Colon (tissue), 2 donors: ENCODE measurements at regions not wholly inside any gene's neighbourhood (a gene's known extent, or its start where the extent isn't known, plus 50 kb on each side); places are given as distances from the start of the nearest gene placed in this dataset.

Experiments used
- FAIRE-seq: peaks from 2 replicates; lab custom pipeline; 2012; peaks lifted over from hg19 to GRCh38; lab: Jason Lieb, UNC
- donor health status: control.
- donor health status: control.

DNA sequence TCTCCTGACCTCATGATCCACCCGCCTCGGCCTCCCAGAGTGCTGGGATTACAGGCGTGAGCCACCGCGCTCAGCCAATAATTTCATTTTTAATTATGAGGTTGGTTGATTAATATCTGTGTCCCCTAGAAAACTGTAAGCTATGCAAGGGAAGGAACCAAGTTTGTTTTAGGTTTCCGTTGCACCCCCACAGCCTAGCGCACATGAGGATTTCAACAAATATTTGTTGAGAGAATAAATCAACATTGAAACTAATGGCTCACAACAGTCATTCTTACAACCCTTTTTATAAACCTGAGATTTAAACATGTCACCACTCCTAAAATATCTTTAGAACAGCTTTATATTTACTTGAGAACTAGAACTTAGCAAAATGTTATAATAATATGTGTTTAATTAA, 114.0 kb upstream of the CARMIL1 start:
- FAIRE-seq, result no peak

DNA sequence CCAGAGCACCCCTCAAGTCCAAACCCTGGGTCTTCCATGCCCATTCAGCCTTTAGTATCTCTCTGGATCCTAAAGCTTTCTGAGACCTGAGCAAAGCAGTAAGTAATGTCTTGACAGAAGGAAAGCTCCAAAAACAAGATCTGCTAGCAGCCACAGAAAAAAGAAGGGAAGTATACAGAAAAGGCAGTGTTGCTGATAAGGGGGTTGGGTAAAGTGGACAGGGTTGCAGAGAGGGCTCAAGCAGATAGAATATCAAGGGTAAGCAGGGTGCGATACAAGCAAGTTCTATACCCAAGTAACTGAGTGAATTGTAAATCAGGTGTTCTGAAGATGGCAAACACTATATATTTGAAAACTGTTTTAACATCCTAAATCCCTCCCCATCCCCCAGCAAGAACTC, 113.4 kb upstream of the CARMIL1 start:
- FAIRE-seq, result no peak

DNA sequence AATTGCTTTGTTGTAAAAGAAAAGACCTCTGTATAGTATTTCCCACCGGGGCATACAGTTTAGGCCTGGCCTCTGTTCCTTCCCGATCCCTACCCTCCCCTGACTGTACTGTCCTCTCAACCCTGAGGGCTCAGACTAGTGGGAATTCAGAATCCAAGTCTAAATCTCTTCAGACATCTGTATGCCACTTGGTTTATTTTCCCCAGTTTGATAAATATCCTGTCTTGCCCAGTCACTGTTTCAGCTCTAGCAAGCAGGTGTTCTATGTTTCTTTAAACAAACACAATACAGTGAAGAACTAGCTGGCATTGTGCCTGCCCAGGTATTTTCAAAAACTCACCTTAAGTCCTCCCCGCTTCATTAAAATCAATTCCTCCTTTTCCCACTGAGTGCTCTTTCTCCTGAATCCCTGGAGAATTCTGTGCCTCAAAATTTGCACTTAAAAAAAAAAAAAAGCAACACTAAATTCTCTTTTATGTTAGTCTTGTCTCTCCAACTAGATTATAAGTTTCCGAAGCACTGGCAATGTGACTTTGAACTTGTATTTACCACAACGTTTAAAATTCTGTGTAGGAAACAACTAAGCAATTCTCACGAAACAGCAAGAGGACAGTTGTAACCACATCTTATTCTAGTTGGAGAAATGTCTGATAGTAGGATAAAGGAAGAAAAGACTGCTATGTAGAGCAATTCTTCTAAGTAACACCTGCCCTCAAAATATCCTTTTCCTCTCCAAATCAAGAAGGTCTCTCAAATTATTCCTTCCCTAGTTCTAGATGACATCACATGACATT, 112.0 kb upstream of the CARMIL1 start:
- FAIRE-seq, result no peak

DNA sequence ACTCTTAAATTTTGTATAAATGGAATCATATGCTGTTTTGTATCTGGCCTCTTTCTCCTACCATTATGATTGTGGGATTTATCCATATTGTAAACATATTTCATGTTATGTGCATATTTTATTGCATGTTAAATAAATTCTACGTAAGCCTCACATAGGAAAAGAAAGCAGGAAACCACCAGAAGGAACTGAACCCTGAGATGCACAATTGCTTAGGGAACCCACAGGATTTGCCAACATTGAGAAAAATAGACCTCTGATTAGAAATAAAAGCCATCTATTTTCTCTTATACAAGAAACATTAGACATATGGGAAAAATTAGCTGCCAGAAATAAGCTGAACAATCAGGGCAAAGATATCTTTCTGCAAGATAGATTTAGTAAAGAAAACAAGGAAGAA, 111.2 kb upstream of the CARMIL1 start:
- no peak for FAIRE-seq

DNA sequence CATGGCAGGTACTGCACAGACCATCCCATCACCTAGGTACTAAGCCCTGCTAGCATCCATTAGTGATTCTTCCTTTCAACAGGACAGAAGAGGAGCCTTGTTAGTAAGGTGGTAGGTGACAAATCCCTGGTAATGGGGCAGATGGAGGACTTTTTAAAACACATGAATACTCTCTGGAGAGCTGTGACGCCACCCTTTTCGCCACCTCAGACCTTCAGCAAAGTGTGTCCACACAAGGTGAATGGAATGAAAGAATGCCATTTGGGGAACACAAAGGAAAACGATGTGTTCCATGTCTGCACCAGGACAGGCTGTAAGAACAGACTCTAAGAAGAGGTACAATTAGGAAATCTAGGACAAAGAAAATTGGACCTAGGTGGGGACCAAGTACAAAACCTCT, 110.5 kb upstream of the CARMIL1 start:
- FAIRE-seq, result no peak

DNA sequence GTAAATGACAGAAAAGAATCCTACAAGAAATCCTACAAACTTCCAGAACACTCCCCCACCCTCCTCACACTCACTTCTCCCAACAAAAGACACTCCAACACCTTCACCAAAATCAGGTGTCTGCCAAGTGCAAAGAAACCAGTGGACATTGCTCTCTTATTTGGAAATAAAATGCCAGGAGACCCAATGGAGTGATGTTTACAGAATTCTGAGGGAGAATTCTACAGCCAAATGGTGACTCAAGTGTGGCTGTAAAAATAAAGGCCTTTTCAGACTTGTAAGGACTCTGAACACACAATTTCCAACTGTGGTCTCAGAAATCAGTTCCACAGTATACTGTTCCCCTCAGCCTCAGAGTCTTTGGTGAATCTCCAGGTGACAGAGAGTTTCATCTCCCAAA, 109.6 kb upstream of the CARMIL1 start:
- FAIRE-seq, result no peak

DNA sequence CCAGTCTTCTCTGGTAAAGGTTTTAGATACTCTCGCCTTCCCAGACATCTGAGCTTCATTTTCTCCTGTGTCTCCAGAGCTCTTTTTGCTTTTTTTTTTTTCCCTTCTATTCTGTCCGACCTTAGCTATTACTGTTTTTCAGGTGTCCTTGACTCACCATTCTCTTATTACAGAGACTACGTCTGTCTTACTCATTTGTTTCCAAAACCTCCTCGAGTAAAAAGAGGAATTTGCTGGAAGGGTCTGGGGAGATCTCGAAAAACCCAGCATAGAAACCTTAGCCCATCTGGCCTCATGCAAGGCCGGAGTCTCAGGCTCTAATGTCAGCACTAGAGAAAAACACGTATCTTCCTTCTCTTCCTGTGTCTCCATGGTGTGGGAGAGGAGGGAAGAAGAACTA, 109.2 kb upstream of the CARMIL1 start:
- no peak for FAIRE-seq

DNA sequence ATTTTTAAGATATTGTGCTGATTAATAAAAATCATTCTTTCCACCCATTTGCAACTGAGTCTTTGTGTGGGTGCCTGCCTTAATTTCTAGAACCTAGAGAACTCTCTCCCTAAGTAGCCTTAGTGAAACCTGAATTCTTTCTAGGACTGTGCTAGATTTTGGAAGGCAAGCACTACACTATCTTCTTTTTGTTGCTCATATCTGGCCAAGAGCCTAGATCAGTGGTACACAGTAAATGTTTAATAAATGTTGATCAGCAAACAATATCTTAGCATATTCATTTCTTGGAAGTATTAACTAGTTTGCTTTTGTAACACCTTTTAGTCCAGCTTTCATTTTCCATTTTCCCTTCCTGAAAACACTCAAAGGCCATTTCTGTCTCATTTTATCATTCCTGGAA, 108.5 kb upstream of the CARMIL1 start:
- FAIRE-seq, result no peak

DNA sequence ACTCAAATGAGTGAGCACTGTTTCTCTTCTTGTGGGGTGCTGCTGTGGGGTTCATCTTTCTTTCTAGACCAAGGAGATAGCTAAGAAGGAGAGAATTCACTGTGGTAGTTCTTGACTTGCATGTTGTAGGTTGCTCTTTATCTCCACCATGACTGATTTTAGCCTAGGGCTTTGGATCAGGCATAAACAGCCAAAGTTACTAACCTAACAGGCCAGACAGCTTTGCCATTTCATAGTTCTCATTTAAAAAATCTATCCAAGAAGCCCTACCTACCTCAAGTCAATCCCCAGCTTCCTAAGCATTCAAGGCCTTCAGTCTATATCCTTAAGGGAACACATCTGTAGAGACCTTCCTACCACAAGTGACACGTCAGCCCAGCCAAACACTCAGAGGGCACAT, 107.9 kb upstream of the CARMIL1 start:
- no peak for FAIRE-seq

DNA sequence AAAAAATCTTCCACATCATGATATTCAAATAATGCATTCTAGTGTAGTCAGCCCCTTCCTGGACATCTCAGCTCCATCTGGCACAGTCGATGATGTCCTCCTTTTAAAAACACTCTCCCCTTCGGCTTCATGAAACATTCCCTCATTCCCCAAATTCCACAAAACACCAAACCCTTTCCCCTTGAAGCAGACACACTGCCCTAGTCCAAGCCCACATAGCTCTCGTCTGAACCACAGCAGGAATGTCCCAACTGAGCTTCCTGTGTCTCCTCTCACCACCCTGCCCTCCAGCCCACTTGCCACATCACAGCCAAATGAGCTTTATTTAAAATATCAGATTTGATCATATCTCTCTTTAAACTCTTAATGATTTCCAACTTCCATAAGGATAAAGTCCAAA, 106.4 kb upstream of the CARMIL1 start:
- FAIRE-seq, result no peak

DNA sequence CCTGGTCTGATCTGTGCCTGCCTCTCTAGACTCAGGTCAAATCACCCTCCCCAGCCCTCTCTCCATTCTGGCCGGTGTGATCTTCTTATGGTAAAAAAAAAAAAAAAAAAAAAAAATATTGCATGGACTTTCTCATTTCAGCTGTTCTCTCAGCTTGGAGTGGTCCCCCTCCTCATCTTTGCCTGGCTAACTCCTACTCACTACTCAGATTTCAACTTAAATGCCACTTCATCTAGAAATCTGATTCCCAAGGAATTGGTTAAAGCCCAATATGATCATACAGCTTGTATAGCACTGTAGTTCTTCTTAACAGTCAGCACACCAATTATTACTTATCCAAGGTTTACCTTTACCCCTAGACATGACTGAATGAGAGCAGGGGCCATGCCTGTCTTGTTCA, 105.9 kb upstream of the CARMIL1 start:
- FAIRE-seq, result no peak

DNA sequence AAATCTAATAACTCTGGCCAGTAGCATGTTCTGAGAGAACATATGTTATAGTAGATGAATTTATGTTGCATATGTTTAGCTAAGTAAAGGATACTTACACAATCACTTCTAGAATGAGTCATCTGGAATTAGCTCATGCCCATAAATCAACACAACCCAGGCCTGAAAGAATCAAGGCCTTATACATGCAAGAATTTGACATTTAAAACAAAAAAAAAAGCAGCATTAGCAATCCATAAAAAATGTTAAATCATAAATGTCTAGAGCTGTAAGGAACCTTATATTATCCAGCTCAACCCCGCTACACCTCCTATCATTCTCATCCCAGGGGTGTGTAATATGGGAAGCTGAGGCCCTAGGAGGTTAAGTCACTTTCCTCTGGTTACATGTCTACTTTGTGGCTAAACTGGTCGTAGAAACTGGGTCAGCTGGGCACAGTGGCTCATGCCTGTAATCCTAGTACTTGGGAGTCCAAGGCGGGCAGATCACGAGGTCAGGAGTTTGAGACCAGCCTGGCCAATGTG, 105.2 kb upstream of the CARMIL1 start:
- FAIRE-seq, result no peak

DNA sequence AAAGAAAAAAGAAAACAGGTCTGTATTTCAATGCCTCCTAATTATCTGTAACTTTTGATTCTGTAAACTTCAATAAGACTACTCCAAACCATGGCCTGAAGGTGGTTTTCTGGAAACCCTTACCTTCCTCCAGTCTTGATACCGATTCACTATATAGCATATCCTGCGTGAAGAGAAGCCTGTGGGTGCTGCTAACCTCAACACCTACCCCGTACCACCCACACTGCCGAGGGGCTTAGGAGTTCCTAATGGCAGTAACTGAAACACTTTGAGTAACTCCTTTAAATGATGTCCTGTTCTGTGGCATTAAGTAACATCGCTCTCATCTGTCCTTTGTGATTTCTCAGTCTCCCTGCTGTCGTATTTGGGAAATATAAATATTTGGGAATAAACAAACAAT, 104.5 kb upstream of the CARMIL1 start:
- FAIRE-seq, result no peak

DNA sequence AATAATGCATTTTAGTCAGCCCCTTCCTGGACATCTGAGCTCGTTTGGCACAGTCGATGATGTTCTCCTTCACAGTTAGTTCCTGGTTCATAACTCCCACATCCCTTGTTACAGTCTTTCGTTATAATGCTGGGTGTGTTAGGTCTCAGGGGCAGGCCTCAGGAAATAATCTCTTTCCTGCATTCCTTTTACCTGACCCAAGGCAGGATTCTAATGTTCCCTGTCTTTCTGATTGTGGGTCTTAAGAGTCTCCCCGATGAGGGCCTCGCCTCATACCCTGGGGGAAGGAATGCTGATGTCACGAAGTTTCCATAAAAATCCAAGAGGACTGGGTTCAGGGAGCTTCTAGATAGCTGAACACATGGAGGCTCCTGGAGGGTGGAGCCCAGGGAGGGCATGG, 104.0 kb upstream of the CARMIL1 start:
- no peak for FAIRE-seq

DNA sequence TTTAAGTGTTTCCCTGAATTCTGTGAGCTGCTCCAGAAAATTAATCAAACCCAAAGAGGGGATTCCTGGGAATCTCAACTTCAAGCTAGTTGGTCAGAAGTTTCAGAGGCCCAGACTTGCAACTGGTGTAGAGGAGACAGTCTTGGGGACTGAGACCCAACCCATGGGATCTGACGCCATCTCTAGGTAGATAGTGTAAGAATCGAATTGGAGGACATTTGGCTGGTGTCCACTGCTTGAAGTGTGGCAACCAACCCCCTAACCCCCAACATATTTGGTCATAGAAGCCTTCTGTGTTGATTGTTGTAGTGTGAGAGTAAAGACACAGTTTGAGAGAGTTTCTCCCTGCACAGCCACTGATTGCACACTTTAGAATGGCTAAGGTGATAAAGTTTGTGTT, 103.5 kb upstream of the CARMIL1 start:
- FAIRE-seq, result no peak

DNA sequence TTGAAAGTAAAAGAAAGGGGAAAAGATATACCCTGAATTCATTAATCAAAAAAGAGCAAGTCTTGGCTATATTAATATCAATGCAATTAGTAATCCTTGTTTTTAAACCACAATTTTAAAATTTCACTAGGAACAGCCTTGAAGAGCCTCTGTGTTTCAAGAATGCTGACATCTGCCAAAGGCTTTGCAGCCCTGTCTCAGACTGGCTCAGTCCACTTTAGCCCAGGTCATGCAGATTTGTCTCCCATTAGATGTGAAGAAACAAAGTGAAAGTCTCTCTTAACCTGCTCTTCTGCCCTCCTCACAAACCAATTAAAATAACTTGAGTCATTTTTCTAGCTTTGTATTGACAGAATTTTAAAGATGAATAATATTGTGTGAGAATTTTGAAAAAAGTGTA, 102.7 kb upstream of the CARMIL1 start:
- FAIRE-seq, result no peak

DNA sequence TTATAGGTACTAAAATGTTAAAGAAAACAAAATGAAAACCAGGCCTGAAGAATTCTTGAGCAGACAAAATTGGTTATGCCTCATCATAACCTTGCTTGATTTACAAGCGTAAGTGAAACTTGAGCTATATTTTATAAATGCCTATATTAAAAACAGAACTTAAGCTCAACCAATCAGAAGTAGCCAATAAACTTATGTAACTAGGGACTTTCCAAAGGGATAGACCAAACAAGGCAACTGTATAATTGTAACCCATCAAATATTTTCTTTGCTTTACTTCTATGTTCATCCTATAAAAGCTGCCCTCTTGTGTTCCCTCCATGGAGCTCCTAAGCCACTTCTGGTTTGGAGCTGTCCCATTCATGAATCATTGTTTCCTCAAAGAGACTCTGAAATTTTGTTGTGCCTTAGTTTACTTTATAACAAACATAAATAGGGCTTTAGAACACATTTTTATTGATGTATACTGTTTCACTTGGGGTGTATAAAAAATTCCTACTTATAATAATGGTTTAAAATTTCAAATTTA, 101.6 kb upstream of the CARMIL1 start:
- FAIRE-seq, result no peak

DNA sequence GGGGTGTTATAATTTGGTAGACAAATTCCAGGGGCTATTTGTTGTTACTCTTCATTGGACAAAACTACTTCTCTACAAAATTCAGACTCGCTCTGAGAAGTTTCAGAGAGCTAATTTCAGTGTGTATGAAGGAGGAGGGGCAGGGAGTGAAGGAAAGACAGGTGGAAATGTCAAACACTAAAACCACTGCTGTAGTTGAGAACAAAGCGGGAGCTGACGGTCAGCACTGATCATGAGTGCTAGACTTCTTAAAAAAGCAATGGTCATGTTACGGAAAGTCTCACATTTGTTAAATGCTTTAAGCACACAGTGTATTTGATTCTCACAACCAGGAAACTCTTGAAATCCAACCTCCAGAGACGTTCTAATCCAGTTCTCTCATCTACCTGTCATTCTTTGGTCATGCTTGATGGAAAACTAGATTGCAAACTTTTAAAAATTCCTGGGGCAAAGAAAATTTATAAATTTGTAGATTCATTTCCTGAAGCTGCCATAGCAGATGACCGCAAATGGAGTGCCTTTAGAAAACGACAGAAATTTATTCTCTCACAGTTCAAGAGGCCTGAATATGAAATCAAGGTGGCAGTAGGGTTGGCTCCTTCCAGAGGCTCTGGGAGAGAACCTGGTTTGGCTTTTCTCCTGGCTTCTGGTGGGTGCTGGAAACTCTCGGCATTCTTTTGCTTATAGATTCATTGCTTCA, 100.7 kb upstream of the CARMIL1 start:
- FAIRE-seq, result no peak

DNA sequence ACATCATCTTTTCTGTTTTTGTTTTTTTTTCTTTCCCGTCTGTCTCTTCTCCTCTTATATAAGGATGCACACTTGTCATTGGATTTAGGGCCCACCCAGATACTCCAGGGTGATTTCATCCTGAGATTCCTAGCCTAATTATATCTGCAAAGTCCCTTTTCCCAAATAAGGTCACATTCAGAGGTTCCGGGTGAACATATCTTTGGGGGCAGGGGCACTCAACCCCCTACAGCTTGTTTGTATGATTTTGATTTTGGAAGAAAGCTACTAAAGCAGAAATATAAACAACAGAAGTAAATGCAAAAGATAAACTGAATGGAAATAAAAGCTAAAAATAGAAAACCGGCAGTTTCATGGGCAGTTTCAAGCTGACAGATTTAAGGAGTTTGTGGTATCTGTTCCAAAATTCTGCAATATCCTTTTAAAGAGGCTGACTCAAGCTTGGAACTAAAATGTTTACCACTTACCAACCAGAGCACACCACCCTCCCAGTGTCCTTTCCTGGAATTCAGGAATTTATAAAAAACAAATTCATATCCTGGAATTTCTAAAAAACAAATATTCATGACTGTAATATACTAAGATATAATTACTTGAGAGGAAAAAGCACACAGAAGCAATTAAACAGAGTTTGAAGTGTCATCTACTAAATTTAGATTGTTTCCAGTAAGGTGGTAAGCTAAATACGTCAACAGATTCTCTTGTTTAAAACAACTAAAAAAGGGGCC, 100.0 kb upstream of the CARMIL1 start:
- FAIRE-seq, result no peak

DNA sequence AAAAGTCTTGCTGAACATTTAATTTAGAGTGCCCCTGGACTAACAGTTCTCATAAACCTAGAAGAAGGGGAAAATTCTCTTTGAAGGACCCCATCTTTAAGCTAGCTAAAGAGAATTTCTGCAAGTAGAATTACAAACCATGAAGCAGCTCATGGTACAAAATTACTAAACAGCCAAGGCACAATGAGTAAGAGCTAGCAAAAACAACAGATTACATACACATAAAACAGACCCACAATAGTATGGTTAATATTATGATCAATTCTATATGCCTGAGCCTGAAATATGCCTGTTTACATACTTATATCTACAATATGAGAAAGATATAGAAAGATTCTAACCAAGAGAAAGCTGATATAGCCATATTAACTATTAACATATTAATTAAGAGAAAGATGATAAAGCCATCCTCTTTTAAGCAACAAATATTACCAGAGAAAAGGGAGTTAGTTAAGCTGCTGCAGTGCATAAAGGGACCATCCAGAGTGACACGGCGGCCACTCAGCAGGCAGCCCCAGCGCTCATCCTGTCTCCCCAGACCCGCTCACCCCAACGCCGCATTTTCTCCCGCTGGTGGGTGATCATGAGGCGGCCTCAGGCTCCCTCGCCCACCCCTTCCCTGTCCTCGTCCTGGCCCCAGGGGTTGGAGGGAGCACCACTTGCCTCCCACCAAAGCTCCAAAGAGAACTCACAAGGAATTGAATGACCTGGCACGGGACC, 98.4 kb upstream of the CARMIL1 start:
- FAIRE-seq, result no peak

DNA sequence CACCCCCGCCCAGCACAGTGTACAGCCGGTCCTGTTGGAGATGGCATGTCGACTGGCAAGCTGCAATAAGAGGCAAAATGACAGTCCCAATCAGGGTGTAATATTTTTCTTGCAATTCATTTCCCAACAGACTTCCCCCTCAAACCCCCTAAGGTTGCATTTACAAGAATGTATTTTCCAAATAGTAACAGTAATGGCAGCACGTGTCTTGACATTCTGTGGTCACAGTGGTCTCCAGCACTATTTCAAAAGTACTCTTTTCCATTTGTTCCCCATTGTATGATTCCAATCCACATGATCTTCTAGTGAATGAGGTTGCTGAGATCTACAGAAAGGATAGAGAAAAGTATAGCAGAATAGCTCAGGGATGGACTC, 97.8 kb upstream of the CARMIL1 start:
- no peak for FAIRE-seq

DNA sequence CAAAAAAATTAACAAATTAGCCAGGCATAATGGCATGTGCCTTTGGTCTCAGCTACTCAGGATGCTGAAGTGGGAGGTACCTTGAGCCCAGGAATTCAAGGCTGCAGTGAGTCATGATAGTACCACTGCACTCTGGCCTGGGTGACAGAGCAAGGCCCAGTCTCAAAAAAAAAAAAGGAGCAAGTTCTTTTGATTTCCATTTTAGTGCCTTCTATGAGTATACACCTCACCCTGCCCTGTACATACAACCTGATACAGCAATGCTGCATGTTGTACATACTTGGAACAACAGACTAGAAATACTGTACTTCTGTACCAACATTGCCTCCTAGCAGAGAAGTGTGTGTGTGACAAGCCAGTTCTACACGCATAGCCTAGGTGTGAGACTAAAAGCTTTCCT, 97.3 kb upstream of the CARMIL1 start:
- FAIRE-seq, result no peak
